Lower lobe of right lung (tissue), 2 donors: ENCODE measurements at regions not wholly inside any gene's neighbourhood (a gene's known extent, or its start where the extent isn't known, plus 50 kb on each side); places are given as distances from the start of the nearest gene placed in this dataset.
"Not testable (repeated sequence)": the region's sequence is repeated elsewhere in the genome, so short reads cannot be mapped to it uniquely, and the experiment has no call there.

Experiments
- ATAC-seq, 2 donors: fragments of 200-7000 bp; cut with Tn5 transposase; one replicate each; pipeline ENCODE4 v1.9.1; 2020 to 2022; ENCODE audit warnings: mild to moderate bottlenecking in 2 of 2, moderate library complexity in 2 of 2
- DNase-seq: peaks from one replicate; pipeline ENCODE4 v3.0.0-alpha.2; 2020
- H3K27ac ChIP-seq: fragments of 200-600 bp; one replicate; pipeline ENCODE4 v1.8.0; 2022
- H3K27me3 ChIP-seq: fragments of 200-600 bp; one replicate; pipeline ENCODE4 v1.8.0; 2022; ENCODE audit warnings: low read depth
- H3K36me3 ChIP-seq: fragments of 200-600 bp; one replicate; pipeline ENCODE4 v1.8.0; 2022; ENCODE audit warnings: mild to moderate bottlenecking
- H3K4me1 ChIP-seq: fragments of 200-600 bp; one replicate; pipeline ENCODE4 v1.8.0; 2022
- H3K4me3 ChIP-seq: fragments of 200-600 bp; one replicate; pipeline ENCODE4 v1.8.0; 2022; ENCODE audit warnings: mild to moderate bottlenecking
- H3K9me3 ChIP-seq: fragments of 200-600 bp; one replicate; pipeline ENCODE4 v1.8.0; 2022
- intact Hi-C: fragments of 100-400 bp; cut with DNase I; formaldehyde crosslinking; loops from one replicate; pipeline ENCODE4 v1.11.0; 2022
- TF ChIP-seq, protein P1 (sequence below): fragments of 200-600 bp; IDR thresholded peaks from one replicate; pipeline ENCODE4 v1.8.0; 2022; ENCODE audit warnings: antibody characterized with exemption, mild to moderate bottlenecking
- donor health status: DM: no; HTN: yes; CAD: no; lungs with severe emphysema.

DNA sequence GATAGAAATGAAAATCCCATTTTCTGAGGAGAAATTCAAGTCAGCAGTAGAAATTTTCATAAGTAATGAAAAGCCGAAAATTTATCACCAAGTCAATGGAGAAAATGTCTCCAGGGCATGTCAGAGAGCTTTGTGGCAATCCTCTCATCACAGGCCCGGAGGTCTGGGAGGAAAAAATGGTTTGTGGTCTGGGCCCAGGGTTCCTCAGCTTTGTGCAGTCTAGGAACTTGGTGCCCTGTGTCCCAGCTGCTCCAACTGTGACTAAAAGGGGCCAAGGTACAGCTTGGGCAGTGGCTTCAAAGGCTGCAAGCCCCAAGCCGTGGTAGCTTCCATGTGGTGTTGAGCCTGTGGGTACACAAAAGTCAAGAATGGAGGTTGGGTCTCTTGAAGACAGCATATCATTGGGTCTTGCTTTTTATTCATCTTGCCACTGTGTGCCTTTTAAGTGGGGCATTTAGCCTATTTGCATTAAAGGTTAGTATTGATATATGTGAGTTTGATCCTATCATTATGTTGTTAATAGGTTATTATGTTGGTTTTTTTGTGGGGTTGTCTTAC lies 608.5 kb downstream of the PDHA2 start:
- Histone ChIP-seq H3K9me3 (peaks cover 29% of the 10 kb centered on the region), H3K27me3 (no peaks in the 10 kb centered on the region), H3K4me3 (no peak overlapping the region), H3K27ac (no peak overlapping the region), H3K4me1 (no peaks in the 10 kb centered on the region), H3K36me3 (no peaks in the 10 kb centered on the region)
- intact Hi-C loops = no loop called here
- ATAC-seq (no peak), DNase-seq (no peak)
- TF ChIP-seq, protein P1, sequence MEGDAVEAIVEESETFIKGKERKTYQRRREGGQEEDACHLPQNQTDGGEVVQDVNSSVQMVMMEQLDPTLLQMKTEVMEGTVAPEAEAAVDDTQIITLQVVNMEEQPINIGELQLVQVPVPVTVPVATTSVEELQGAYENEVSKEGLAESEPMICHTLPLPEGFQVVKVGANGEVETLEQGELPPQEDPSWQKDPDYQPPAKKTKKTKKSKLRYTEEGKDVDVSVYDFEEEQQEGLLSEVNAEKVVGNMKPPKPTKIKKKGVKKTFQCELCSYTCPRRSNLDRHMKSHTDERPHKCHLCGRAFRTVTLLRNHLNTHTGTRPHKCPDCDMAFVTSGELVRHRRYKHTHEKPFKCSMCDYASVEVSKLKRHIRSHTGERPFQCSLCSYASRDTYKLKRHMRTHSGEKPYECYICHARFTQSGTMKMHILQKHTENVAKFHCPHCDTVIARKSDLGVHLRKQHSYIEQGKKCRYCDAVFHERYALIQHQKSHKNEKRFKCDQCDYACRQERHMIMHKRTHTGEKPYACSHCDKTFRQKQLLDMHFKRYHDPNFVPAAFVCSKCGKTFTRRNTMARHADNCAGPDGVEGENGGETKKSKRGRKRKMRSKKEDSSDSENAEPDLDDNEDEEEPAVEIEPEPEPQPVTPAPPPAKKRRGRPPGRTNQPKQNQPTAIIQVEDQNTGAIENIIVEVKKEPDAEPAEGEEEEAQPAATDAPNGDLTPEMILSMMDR = no peak

GRCh38 chr4:96455045-96455720 lies 615.3 kb downstream of the PDHA2 start:
- TF ChIP-seq, protein P1 = no peak
- H3K36me3 ChIP-seq = no peaks in the 10 kb centered on the region
- DNase-seq (no peak), ATAC-seq (peak in 1 of 2 donors; percentile 27)
- no peaks in the 10 kb centered on the region for H3K27me3 ChIP-seq
- intact Hi-C loops = no loop called here
- no peak overlapping the region for H3K4me3 ChIP-seq
- H3K27ac ChIP-seq = no peak overlapping the region
- no peaks in the 10 kb centered on the region for H3K9me3 ChIP-seq
- H3K4me1 ChIP-seq = no peaks in the 10 kb centered on the region

DNA sequence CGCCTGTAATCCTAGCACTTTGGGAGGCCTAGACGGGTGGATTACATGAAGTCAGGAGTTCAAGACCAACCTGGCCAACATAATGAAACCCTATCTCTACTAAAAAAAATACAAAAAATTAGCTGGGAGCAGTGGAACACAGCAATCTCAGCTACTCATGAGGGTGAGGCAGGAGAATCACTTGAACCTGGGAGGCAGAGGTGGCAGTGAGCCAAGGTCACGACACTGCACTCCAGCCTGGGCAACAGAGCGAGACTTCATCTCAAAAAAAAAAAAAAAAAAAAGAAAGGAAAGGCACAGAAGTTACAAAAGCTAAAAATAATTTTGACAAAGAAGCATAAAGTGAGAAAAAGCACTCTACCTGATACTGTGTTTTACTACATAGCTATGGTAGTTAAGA lies 618.1 kb downstream of the PDHA2 start:
- H3K4me3 ChIP-seq, H3K9me3 ChIP-seq, intact Hi-C loops, H3K27me3 ChIP-seq, ATAC-seq, H3K27ac ChIP-seq, H3K4me1 ChIP-seq, H3K36me3 ChIP-seq, DNase-seq: not testable (repeated sequence)

- Histone ChIP-seq H3K36me3 (no peaks in the 10 kb centered on the region), H3K4me3 (no peak overlapping the region), H3K27me3 (no peaks in the 10 kb centered on the region), H3K4me1 (no peaks in the 10 kb centered on the region), H3K27ac (no peak overlapping the region), H3K9me3 (no peaks in the 10 kb centered on the region)
- TF ChIP-seq, protein P1 = no peak
- intact Hi-C loops = no loop called here
- DNase-seq (no peak), ATAC-seq (no peak)
Observed at GRCh38 chr4:96459105-96459504, 619.2 kb downstream of the PDHA2 start.

GRCh38 chr4:96465834-96466233 lies 625.9 kb downstream of the PDHA2 start:
- no peaks in the 10 kb centered on the region for H3K9me3 ChIP-seq
- no peaks in the 10 kb centered on the region for H3K36me3 ChIP-seq
- TF ChIP-seq, protein P1 = no peak
- no peak overlapping the region for H3K27ac ChIP-seq
- H3K27me3 ChIP-seq = no peaks in the 10 kb centered on the region
- no peak overlapping the region for H3K4me3 ChIP-seq
- no peak for ATAC-seq
- no peak for DNase-seq
- intact Hi-C loops = no loop called here
- no peaks in the 10 kb centered on the region for H3K4me1 ChIP-seq
